ENCODE measurements at regions not wholly inside any gene's neighbourhood (a gene's known extent, or its start where the extent isn't known, plus 50 kb on each side); places are given as distances from the start of the nearest gene placed in this dataset.

DNA sequence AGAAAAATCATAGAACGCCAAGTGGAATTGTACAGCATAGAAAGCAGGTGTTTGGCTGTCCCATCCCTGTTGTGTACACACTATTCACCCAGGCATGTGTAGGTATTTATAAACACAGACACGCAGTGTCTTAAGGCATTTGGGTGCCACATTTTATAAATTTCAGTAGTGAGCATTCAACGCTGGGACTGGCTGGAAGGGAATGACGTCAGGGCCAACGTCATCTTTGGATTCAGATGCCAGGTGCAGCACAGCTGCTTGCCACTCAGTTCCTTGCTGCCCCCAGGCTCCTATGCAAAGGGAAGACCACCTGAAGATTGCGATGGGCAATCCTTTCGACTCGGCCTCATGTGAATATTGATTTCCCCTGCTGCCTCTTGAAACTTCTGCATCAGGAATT lies 461.7 kb upstream of the SOX11 start:
- TF ChIP-seq, protein P1, sequence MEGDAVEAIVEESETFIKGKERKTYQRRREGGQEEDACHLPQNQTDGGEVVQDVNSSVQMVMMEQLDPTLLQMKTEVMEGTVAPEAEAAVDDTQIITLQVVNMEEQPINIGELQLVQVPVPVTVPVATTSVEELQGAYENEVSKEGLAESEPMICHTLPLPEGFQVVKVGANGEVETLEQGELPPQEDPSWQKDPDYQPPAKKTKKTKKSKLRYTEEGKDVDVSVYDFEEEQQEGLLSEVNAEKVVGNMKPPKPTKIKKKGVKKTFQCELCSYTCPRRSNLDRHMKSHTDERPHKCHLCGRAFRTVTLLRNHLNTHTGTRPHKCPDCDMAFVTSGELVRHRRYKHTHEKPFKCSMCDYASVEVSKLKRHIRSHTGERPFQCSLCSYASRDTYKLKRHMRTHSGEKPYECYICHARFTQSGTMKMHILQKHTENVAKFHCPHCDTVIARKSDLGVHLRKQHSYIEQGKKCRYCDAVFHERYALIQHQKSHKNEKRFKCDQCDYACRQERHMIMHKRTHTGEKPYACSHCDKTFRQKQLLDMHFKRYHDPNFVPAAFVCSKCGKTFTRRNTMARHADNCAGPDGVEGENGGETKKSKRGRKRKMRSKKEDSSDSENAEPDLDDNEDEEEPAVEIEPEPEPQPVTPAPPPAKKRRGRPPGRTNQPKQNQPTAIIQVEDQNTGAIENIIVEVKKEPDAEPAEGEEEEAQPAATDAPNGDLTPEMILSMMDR (conservative IDR thresholded peaks at IDR 0.05; ENCODE audit: low read length): no peak
- no peak for TF ChIP-seq EZH2phosphoT487 (IDR thresholded peaks at IDR 0.05; ENCODE audit: borderline replicate concordance)
